ENCODE measurements at regions not wholly inside any gene's neighbourhood (a gene's known extent, or its start where the extent isn't known, plus 50 kb on each side); places are given as distances from the start of the nearest gene placed in this dataset.

GRCh38 chr15:58294681-58295254 is 137.0 kb upstream of the LIPC start:
- H3K4me1 ChIP-seq, result peaks cover 2% of the 10 kb centered on the region
- ATAC-seq, result no peak
- no peaks in the 10 kb centered on the region for H3K9me3 ChIP-seq
- H3K36me3 ChIP-seq, result no peaks in the 10 kb centered on the region
- no peak overlapping the region for H3K27ac ChIP-seq
- H3K27me3 ChIP-seq, result no peaks in the 10 kb centered on the region
- DNase-seq, result no peak
- intact Hi-C loops (cut with DNase I), result no loop called here
- TF ChIP-seq CTCF (IDR thresholded peaks at IDR 0.05), result no peak
- no peak overlapping the region for H3K4me3 ChIP-seq

GRCh38 chr15:58295637-58296215 is 136.1 kb upstream of the LIPC start:
- Histone ChIP-seq H3K4me3 (no peak overlapping the region), H3K27ac (no peak overlapping the region), H3K9me3 (no peaks in the 10 kb centered on the region), H3K36me3 (no peaks in the 10 kb centered on the region), H3K27me3 (no peaks in the 10 kb centered on the region), H3K4me1 (peaks cover 3% of the 10 kb centered on the region)
- ATAC-seq (no peak), DNase-seq (no peak)
- intact Hi-C loops (cut with DNase I), result no loop called here
- no peak for TF ChIP-seq CTCF (IDR thresholded peaks at IDR 0.05)

GRCh38 chr15:58296276-58296675 is 135.5 kb upstream of the LIPC start:
- Histone ChIP-seq H3K4me3 (no peak overlapping the region), H3K36me3 (no peaks in the 10 kb centered on the region), H3K27ac (no peak overlapping the region), H3K9me3 (no peaks in the 10 kb centered on the region), H3K4me1 (peaks cover 3% of the 10 kb centered on the region), H3K27me3 (no peaks in the 10 kb centered on the region)
- no peak for DNase-seq
- TF ChIP-seq CTCF (IDR thresholded peaks at IDR 0.05), result no peak
- intact Hi-C loops (cut with DNase I), result no loop called here
- no peak for ATAC-seq

- no peak for TF ChIP-seq CTCF (IDR thresholded peaks at IDR 0.05)
- DNase-seq (no peak), ATAC-seq (no peak)
- Histone ChIP-seq H3K4me3 (no peak overlapping the region), H3K27me3 (no peaks in the 10 kb centered on the region), H3K4me1 (peaks cover 3% of the 10 kb centered on the region), H3K27ac (no peak overlapping the region), H3K36me3 (no peaks in the 10 kb centered on the region), H3K9me3 (no peaks in the 10 kb centered on the region)
- intact Hi-C loops (cut with DNase I), result no loop called here
These were observed 134.2 kb upstream of the LIPC start for GRCh38 chr15:58297639-58298038.

- Histone ChIP-seq H3K9me3 (no peaks in the 10 kb centered on the region), H3K4me3 (no peak overlapping the region), H3K36me3 (no peaks in the 10 kb centered on the region), H3K4me1 (peaks cover 3% of the 10 kb centered on the region), H3K27ac (no peak overlapping the region), H3K27me3 (no peaks in the 10 kb centered on the region)
- ATAC-seq, result peak; percentile 67
- intact Hi-C loops (cut with DNase I), result no loop called here
- no peak for TF ChIP-seq CTCF (IDR thresholded peaks at IDR 0.05)
- no peak for DNase-seq
These were observed 132.6 kb upstream of the LIPC start for GRCh38 chr15:58298879-58299850.

All from upper lobe of right lung (tissue), 1 donor.